HCT116 (cell line): ENCODE measurements at regions not wholly inside any gene's neighbourhood (a gene's known extent, or its start where the extent isn't known, plus 50 kb on each side); places are given as distances from the start of the nearest gene placed in this dataset.
"Not testable (repeated sequence)": the region's sequence is repeated elsewhere in the genome, so short reads cannot be mapped to it uniquely, and the experiment has no call there.

Experiments used
- ATAC-seq: fragments of 200-7000 bp; cut with Tn5 transposase; 2 replicates; pipeline ENCODE4 v1.9.1; 2020; ENCODE audit warnings: mild to moderate bottlenecking, moderate library complexity
- BruUV-seq: library from RNA; stranded (reverse); fragments of 400-500 nt; replicated peaks from 2 replicates; lab custom pipeline; 2021; lab: Mats Ljungman, UMichigan
- CTCF ChIA-PET: fragments of 300-600 bp; sonication (Branson Sonifier 250); formaldehyde crosslinking; loops from one replicate; lab custom pipeline; 2021; ENCODE audit warnings: antibody characterized with exemption; lab: Charles Lee
- POLR2A ChIA-PET: fragments of 300-600, 350-600 bp; sonication (Branson Sonifier 250); formaldehyde crosslinking; loops from one replicate; lab custom pipeline; 2021; ENCODE audit warnings: antibody characterized with exemption; lab: Charles Lee
- RAD21 ChIA-PET, 2 experiments: fragments of 300-600 bp; sonication (Branson Sonifier 250); formaldehyde crosslinking; loops; one replicate each; lab custom pipeline; 2023; ENCODE audit warnings: low total read pairs in 2 of 2; ENCODE audit not compliant: uncharacterized antibody in 2 of 2, unreplicated experiment in 2 of 2, low non-redundant PET in 1 of 2; lab: Charles Lee
- DNase-seq: peaks from one replicate; pipeline ENCODE4 v3.0.0-alpha.2; 2010; ENCODE audit warnings: low read depth, low spot score
- H2AFZ ChIP-seq: fragments of 200-600 bp; shearing (Covaris generic), sonication (generic); 2 replicates; pipeline ENCODE4 v1.6.1; 2017; ENCODE audit warnings: low read depth, mixed run types, mixed read lengths, antibody characterized with exemption, low read length; ENCODE audit not compliant: poor library complexity, severe bottlenecking
- H3K27ac ChIP-seq: 2 replicates; pipeline ENCODE4 v1.5.1; 2012; ENCODE audit warnings: low read depth, low read length
- H3K27me3 ChIP-seq: fragments of 200-600 bp; sonication (generic); 2 replicates; pipeline ENCODE4 v1.6.1; 2016; ENCODE audit warnings: mixed run types, low read length, mixed read lengths; ENCODE audit not compliant: insufficient read depth
- H3K36me3 ChIP-seq, 2 experiments: fragments of 200-500 bp in 1 of 2; fragments of 200-600 bp in 1 of 2; sonication (Bioruptor generic) in 1 of 2; sonication (generic) in 1 of 2; 2 replicates each; pipeline versions ENCODE4 v1.5.1 to v1.6.1; 2014 to 2016; ENCODE audit warnings: low read length in 2 of 2, inconsistent platforms in 1 of 2, mixed read lengths in 1 of 2, mixed run types in 1 of 2; ENCODE audit not compliant: insufficient read depth in 2 of 2, control insufficient read depth in 1 of 2
- H3K4me1 ChIP-seq, 2 experiments: fragments of 200-600 bp in 1 of 2; sonication (generic) in 1 of 2; 2 replicates each; pipeline versions ENCODE4 v1.5.1 to v1.6.1; 2012 to 2017; ENCODE audit warnings: low read length in 2 of 2, inconsistent platforms in 1 of 2, mild to moderate bottlenecking in 1 of 2, mixed read lengths in 1 of 2, mixed run types in 1 of 2, moderate library complexity in 1 of 2; ENCODE audit not compliant: insufficient read depth in 2 of 2, control insufficient read depth in 1 of 2
- H3K4me2 ChIP-seq: fragments of 200-600 bp; sonication (generic); 2 replicates; pipeline ENCODE4 v1.6.1; 2017; ENCODE audit warnings: mixed run types, low read length, mixed read lengths
- H3K4me3 ChIP-seq, 2 experiments: fragments of 200-600 bp in 1 of 2; sonication (generic) in 1 of 2; replicated peaks in 1 of 2; 2 replicates each; pipeline ENCODE4 v1.5.1; 2011 to 2016; ENCODE audit warnings: low read length in 2 of 2, control low read depth in 1 of 2, low read depth in 1 of 2, mild to moderate bottlenecking in 1 of 2, mixed read lengths in 1 of 2, mixed run types in 1 of 2
- H3K79me2 ChIP-seq: fragments of 200-600 bp; sonication (generic); 2 replicates; pipeline ENCODE4 v1.6.1; 2017; ENCODE audit warnings: mild to moderate bottlenecking, mixed run types, low read length, moderate library complexity, mixed read lengths; ENCODE audit not compliant: insufficient read depth
- H3K9ac ChIP-seq: fragments of 200-600 bp; sonication (generic); 2 replicates; pipeline ENCODE4 v1.6.1; 2016; ENCODE audit warnings: low read length, mixed read lengths
- H3K9me2 ChIP-seq: fragments of 200-600 bp; sonication (generic), shearing (Covaris generic); 2 replicates; pipeline ENCODE4 v1.6.1; 2017; ENCODE audit warnings: mixed run types, mild to moderate bottlenecking, moderate library complexity; ENCODE audit not compliant: insufficient read depth
- H3K9me3 ChIP-seq, 2 experiments: fragments of 200-500 bp in 1 of 2; fragments of 200-600 bp in 1 of 2; sonication (Bioruptor generic) in 1 of 2; sonication (generic) in 1 of 2; 2 replicates each; pipeline ENCODE4 v1.6.1; 2014 to 2017; ENCODE audit warnings: low read length in 2 of 2, mixed read lengths in 2 of 2, inconsistent platforms in 1 of 2, low read depth in 1 of 2, mild to moderate bottlenecking in 1 of 2, mixed run types in 1 of 2, moderate library complexity in 1 of 2; ENCODE audit not compliant: control insufficient read depth in 1 of 2, insufficient read depth in 1 of 2
- H4K20me1 ChIP-seq: fragments of 200-600 bp; sonication (generic), shearing (Covaris generic); 2 replicates; pipeline ENCODE4 v1.6.1; 2017; ENCODE audit warnings: mixed run types, mild to moderate bottlenecking, moderate library complexity; ENCODE audit not compliant: insufficient read depth
- CBX3 ChIP-seq: IDR thresholded peaks from 2 replicates; pipeline ENCODE4 v1.6.1; 2012; ENCODE audit warnings: low read depth
- CEBPB ChIP-seq: IDR thresholded peaks from 2 replicates; pipeline ENCODE4 v1.6.1; 2012; ENCODE audit warnings: low read depth
- POLR2A ChIP-seq: IDR thresholded peaks from 2 replicates; pipeline ENCODE4 v1.7.0; 2011; ENCODE audit warnings: borderline replicate concordance; ENCODE audit not compliant: insufficient read depth, insufficient read length; ENCODE audit errors: extremely low read depth
- RAD21 ChIP-seq: IDR thresholded peaks from 2 replicates; pipeline ENCODE4 v1.6.1; 2012; ENCODE audit warnings: low read depth, mild to moderate bottlenecking
- SIN3A ChIP-seq: IDR thresholded peaks from 2 replicates; pipeline ENCODE4 v1.6.1; 2012; ENCODE audit warnings: low read depth
- ZNF274 ChIP-seq: fragments of 200-500 bp; sonication (Bioruptor generic); IDR thresholded peaks from 2 replicates; pipeline ENCODE4 v1.6.1; 2014; ENCODE audit warnings: mild to moderate bottlenecking, low read depth, low read length, inconsistent platforms
- intact Hi-C: fragments of 100-400 bp; cut with micrococcal nuclease; formaldehyde crosslinking; loops from 2 replicates; pipeline ENCODE4 v1.10.0; 2022
- TF ChIP-seq, protein P1 (sequence below): IDR thresholded peaks from 2 replicates; pipeline ENCODE4 v1.6.1; 2012; ENCODE audit warnings: low read depth
- TF ChIP-seq, protein P2 (sequence below): IDR thresholded peaks from 2 replicates; pipeline ENCODE4 v1.6.1; 2012

DNA sequence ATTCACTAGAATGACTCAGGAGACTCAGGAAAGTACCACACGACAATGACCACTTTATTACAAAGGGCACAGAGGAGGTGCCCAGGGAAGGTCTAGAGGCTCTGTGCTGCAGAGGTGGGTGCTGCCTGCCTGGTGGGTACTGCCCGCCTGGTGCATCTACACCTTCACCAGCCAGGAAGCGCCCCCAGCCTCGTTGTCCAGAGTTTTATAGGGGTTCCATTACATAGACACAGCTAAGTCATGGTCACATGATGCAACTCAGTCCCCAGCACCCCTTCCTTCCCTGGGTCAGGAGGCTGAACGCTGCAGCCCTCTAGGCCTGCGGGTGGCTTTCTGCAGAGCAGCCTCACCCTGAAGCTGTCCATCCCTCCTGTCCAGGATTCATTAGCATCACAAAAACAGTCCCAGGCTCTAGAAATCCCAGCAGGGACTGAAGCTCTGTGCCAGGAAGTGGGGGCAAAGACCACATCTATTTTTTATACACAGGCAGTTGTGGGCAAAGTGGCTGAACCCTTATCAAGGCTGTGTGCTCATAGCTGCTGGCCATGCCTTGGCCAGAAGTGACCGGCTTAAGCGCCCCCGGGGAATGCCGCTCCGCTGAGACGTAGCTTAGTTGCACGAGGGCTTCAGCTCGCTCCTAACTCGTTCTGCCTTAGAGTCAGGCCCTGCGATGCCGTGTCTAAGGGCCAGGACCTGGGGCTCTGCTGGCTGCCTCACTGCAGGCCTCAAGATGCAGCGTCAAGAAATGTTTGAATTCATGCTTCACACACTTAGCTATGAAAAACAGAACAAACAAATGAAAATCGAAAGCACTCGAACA, 219.0 kb downstream of the GLRX3 start:
- ChIA-PET POLR2A (no interaction called here), CTCF (no interaction called here), RAD21 (no interaction called here)
- no peaks in the 10 kb centered on the region for H4K20me1 ChIP-seq
- no peak overlapping the region for H3K4me2 ChIP-seq
- H3K9ac ChIP-seq, result no peak overlapping the region
- no peak overlapping the region for H3K4me3 ChIP-seq
- BruUV-seq, result no TSS peak
- H3K27me3 ChIP-seq, result no peaks in the 10 kb centered on the region
- H2AFZ ChIP-seq, result no peak overlapping the region
- no peaks in the 10 kb centered on the region for H3K79me2 ChIP-seq
- H3K36me3 ChIP-seq, result no peaks in the 10 kb centered on the region
- H3K9me2 ChIP-seq, result no peaks in the 10 kb centered on the region
- H3K4me1 ChIP-seq, result no peaks in the 10 kb centered on the region
- H3K9me3 ChIP-seq, result no peaks in the 10 kb centered on the region
- ATAC-seq, result no peak
- intact Hi-C loops, result no loop called here
- TF ChIP-seq CEBPB (no peak), RAD21 (no peak), POLR2A (no peak), SIN3A (no peak), CBX3 (no peak), ZNF274 (no peak)
- TF ChIP-seq, protein P1, sequence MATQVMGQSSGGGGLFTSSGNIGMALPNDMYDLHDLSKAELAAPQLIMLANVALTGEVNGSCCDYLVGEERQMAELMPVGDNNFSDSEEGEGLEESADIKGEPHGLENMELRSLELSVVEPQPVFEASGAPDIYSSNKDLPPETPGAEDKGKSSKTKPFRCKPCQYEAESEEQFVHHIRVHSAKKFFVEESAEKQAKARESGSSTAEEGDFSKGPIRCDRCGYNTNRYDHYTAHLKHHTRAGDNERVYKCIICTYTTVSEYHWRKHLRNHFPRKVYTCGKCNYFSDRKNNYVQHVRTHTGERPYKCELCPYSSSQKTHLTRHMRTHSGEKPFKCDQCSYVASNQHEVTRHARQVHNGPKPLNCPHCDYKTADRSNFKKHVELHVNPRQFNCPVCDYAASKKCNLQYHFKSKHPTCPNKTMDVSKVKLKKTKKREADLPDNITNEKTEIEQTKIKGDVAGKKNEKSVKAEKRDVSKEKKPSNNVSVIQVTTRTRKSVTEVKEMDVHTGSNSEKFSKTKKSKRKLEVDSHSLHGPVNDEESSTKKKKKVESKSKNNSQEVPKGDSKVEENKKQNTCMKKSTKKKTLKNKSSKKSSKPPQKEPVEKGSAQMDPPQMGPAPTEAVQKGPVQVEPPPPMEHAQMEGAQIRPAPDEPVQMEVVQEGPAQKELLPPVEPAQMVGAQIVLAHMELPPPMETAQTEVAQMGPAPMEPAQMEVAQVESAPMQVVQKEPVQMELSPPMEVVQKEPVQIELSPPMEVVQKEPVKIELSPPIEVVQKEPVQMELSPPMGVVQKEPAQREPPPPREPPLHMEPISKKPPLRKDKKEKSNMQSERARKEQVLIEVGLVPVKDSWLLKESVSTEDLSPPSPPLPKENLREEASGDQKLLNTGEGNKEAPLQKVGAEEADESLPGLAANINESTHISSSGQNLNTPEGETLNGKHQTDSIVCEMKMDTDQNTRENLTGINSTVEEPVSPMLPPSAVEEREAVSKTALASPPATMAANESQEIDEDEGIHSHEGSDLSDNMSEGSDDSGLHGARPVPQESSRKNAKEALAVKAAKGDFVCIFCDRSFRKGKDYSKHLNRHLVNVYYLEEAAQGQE, result no peak
- TF ChIP-seq, protein P2, sequence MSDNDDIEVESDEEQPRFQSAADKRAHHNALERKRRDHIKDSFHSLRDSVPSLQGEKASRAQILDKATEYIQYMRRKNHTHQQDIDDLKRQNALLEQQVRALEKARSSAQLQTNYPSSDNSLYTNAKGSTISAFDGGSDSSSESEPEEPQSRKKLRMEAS, result no peak
- no peak overlapping the region for H3K27ac ChIP-seq
- DNase-seq, result no peak

DNA sequence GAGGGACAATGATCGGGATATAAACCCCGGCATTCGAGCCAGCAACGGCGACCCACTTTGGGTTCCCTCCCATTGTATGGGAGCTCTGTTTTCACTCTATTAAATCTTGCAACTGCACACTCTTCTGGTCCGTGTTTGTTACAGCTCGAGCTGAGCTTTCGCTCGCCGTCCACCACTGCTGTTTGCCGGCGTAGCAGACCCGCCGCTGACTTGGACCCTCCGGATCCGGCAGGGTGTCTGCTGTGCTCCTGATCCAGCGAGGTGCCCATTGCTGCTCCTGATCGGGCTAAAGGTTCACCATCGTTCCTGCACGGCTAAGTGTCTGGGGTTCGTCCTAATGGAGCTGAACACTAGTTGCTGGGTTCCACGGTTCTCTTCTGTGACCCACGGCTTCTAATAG, 220.2 kb downstream of the GLRX3 start:
- H2AFZ ChIP-seq, H3K36me3 ChIP-seq, H3K9me2 ChIP-seq, H3K9me3 ChIP-seq, H3K4me3 ChIP-seq, BruUV-seq, H3K27me3 ChIP-seq, POLR2A ChIA-PET, intact Hi-C loops, RAD21 ChIA-PET, H4K20me1 ChIP-seq, H3K4me1 ChIP-seq, DNase-seq, CTCF ChIA-PET, H3K4me2 ChIP-seq, H3K79me2 ChIP-seq, H3K27ac ChIP-seq, H3K9ac ChIP-seq, ATAC-seq: not testable (repeated sequence)
